ENCODE measurements at regions not wholly inside any gene's neighbourhood (a gene's known extent, or its start where the extent isn't known, plus 50 kb on each side); places are given as distances from the start of the nearest gene placed in this dataset.

DNA sequence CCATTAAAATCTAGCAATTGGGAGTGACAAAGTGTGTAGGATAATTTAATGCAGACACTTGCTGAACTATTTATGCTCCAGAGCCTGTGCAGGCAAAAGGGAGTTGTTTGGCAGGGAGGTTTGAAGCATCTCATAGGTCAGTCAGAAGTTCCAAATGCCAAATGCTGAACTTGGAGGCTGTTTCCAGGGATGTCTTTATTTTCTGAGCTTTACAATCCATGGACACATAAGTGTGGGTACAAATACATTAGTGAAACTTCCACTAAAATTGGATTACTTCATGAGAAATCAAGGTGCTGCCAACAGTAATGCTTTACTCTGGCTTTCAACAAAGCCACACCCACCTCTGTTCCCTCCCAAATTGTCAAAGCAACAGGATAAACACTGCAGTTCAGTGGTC, 422.1 kb upstream of the SETBP1 start:
- no peaks in the 10 kb centered on the region for H3K27me3 ChIP-seq (ENCODE audit: control insufficient read depth in 1 of 2, insufficient read depth in 1 of 2, low read length in 2 of 2)
- H3K4me2 ChIP-seq (ENCODE audit: low read length, poor library complexity, severe bottlenecking): no peak overlapping the region
- no peak overlapping the region for H3K23ac ChIP-seq (ENCODE audit: low read length in 2 of 2)
- H3K9ac ChIP-seq (ENCODE audit: low read length): no peak overlapping the region
- H3K18ac ChIP-seq (ENCODE audit: low read depth in 1 of 2, low read length in 2 of 2): no peak overlapping the region
- no peak for DNase-seq
- H3K79me1 ChIP-seq (replicated peaks; ENCODE audit: low read length, poor library complexity, severe bottlenecking): no peaks in the 10 kb centered on the region
- H3K27ac ChIP-seq (ENCODE audit: low read length, poor library complexity, severe bottlenecking): no peak overlapping the region
- H3K4ac ChIP-seq (ENCODE audit: low read depth in 1 of 2, low read length in 2 of 2): no peak overlapping the region
- no peak overlapping the region for H2AK5ac ChIP-seq (ENCODE audit: low read length, severe bottlenecking)
- H3K14ac ChIP-seq (ENCODE audit: low read length in 2 of 2): no peak overlapping the region
- no peak overlapping the region for H2BK15ac ChIP-seq (ENCODE audit: low read depth, poor library complexity, severe bottlenecking)
- H4K8ac ChIP-seq (ENCODE audit: low read length): no peak overlapping the region
- H2BK12ac ChIP-seq (ENCODE audit: low read length in 2 of 2): no peak overlapping the region
- no peak overlapping the region for H2BK5ac ChIP-seq (ENCODE audit: low read depth, low read length, poor library complexity, severe bottlenecking)
- H2BK120ac ChIP-seq (ENCODE audit: low read depth, low read length): no peak overlapping the region
- no peak overlapping the region for H3K4me3 ChIP-seq (ENCODE audit: insufficient read depth in 1 of 2, low read depth in 1 of 2, low read length in 2 of 2)
- no peak overlapping the region for H2AFZ ChIP-seq (ENCODE audit: low read depth, low read length)
- no peaks in the 10 kb centered on the region for H3K4me1 ChIP-seq (ENCODE audit: control insufficient read depth, insufficient read depth, low read depth, low read length)
- H4K91ac ChIP-seq (ENCODE audit: low read length): no peak overlapping the region
- H3K36me3 ChIP-seq (ENCODE audit: control insufficient read depth in 1 of 2, insufficient read depth in 2 of 2, low read depth in 1 of 2, low read length in 2 of 2): no peaks in the 10 kb centered on the region
- peaks cover 28% of the 10 kb centered on the region for H3K9me3 ChIP-seq (ENCODE audit: control insufficient read depth, low read length)

DNA sequence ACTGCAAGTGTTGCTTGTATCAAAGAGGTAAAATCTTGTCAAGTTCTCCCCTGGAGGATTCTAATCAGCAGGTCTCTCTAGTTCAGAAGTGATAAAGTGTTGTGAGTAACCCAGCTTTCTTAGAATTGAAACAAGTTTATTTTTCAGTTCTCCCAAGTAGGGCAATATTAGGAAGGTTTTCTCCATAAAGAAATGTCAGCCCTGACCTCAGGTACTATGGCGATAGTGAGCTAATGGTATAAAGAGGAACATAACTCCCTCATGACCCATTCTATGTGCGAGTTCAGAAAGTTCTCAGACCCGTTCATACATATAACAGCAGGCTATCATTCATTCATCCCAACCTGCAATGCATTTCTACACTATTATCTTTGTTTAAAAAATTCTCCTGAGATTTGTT, 421.1 kb upstream of the SETBP1 start:
- Histone ChIP-seq H3K18ac (ENCODE audit: low read depth in 1 of 2, low read length in 2 of 2) (no peak overlapping the region), H2AFZ (ENCODE audit: low read depth, low read length) (no peak overlapping the region), H4K8ac (ENCODE audit: low read length) (no peak overlapping the region), H3K14ac (ENCODE audit: low read length in 2 of 2) (no peak overlapping the region), H3K36me3 (ENCODE audit: control insufficient read depth in 1 of 2, insufficient read depth in 2 of 2, low read depth in 1 of 2, low read length in 2 of 2) (no peaks in the 10 kb centered on the region), H3K4ac (ENCODE audit: low read depth in 1 of 2, low read length in 2 of 2) (no peak overlapping the region), H3K4me1 (ENCODE audit: control insufficient read depth, insufficient read depth, low read depth, low read length) (no peaks in the 10 kb centered on the region), H2BK120ac (ENCODE audit: low read depth, low read length) (no peak overlapping the region), H3K4me2 (ENCODE audit: low read length, poor library complexity, severe bottlenecking) (no peak overlapping the region), H2BK15ac (ENCODE audit: low read depth, poor library complexity, severe bottlenecking) (no peak overlapping the region), H2AK5ac (ENCODE audit: low read length, severe bottlenecking) (no peak overlapping the region), H3K23ac (ENCODE audit: low read length in 2 of 2) (no peak overlapping the region), H2BK12ac (ENCODE audit: low read length in 2 of 2) (no peak overlapping the region), H3K9me3 (ENCODE audit: control insufficient read depth, low read length) (peaks cover 28% of the 10 kb centered on the region), H4K91ac (ENCODE audit: low read length) (no peak overlapping the region), H3K27ac (ENCODE audit: low read length, poor library complexity, severe bottlenecking) (no peak overlapping the region), H3K4me3 (ENCODE audit: insufficient read depth in 1 of 2, low read depth in 1 of 2, low read length in 2 of 2) (no peak overlapping the region), H3K9ac (ENCODE audit: low read length) (no peak overlapping the region), H3K27me3 (ENCODE audit: control insufficient read depth in 1 of 2, insufficient read depth in 1 of 2, low read length in 2 of 2) (no peaks in the 10 kb centered on the region), H3K79me1 (replicated peaks; ENCODE audit: low read length, poor library complexity, severe bottlenecking) (no peaks in the 10 kb centered on the region), H2BK5ac (ENCODE audit: low read depth, low read length, poor library complexity, severe bottlenecking) (no peak overlapping the region)
- 81% methylated on average over 3 of the region's 3 CpGs for WGBS
- no peak for DNase-seq

DNA sequence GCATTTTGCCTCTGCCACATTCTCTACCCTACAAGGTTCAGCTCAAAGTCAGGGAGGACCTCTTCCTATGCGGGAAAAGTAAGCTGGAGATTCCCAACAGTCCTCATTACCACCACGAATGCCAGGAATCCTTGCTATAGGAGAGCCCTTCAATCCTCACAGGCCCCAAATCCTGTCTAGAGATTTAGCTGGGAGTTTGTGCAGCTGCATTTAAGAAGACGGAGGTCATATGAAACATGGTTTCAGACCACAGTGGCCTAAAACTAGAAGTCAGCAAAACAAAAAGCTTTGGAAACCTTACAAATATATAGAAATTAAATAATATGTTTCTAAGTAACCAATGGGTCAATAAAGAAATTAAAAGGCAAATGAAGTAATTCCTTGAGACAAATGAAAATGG, 415.3 kb upstream of the SETBP1 start:
- Histone ChIP-seq H3K23ac (ENCODE audit: low read length in 2 of 2) (no peak overlapping the region), H2BK120ac (ENCODE audit: low read depth, low read length) (no peak overlapping the region), H3K4ac (ENCODE audit: low read depth in 1 of 2, low read length in 2 of 2) (no peak overlapping the region), H2BK12ac (ENCODE audit: low read length in 2 of 2) (no peak overlapping the region), H2BK15ac (ENCODE audit: low read depth, poor library complexity, severe bottlenecking) (no peak overlapping the region), H3K4me3 (ENCODE audit: insufficient read depth in 1 of 2, low read depth in 1 of 2, low read length in 2 of 2) (no peak overlapping the region), H4K8ac (ENCODE audit: low read length) (no peak overlapping the region), H3K14ac (ENCODE audit: low read length in 2 of 2) (no peak overlapping the region), H3K27me3 (ENCODE audit: control insufficient read depth in 1 of 2, insufficient read depth in 1 of 2, low read length in 2 of 2) (no peaks in the 10 kb centered on the region), H3K4me1 (ENCODE audit: control insufficient read depth, insufficient read depth, low read depth, low read length) (no peaks in the 10 kb centered on the region), H3K18ac (ENCODE audit: low read depth in 1 of 2, low read length in 2 of 2) (no peak overlapping the region), H3K36me3 (ENCODE audit: control insufficient read depth in 1 of 2, insufficient read depth in 2 of 2, low read depth in 1 of 2, low read length in 2 of 2) (no peaks in the 10 kb centered on the region), H2BK5ac (ENCODE audit: low read depth, low read length, poor library complexity, severe bottlenecking) (no peak overlapping the region), H3K27ac (ENCODE audit: low read length, poor library complexity, severe bottlenecking) (no peak overlapping the region), H3K4me2 (ENCODE audit: low read length, poor library complexity, severe bottlenecking) (no peak overlapping the region), H2AFZ (ENCODE audit: low read depth, low read length) (no peak overlapping the region), H3K9ac (ENCODE audit: low read length) (no peak overlapping the region), H4K91ac (ENCODE audit: low read length) (no peak overlapping the region), H2AK5ac (ENCODE audit: low read length, severe bottlenecking) (no peak overlapping the region), H3K79me1 (replicated peaks; ENCODE audit: low read length, poor library complexity, severe bottlenecking) (no peaks in the 10 kb centered on the region), H3K9me3 (ENCODE audit: control insufficient read depth, low read length) (peaks cover 24% of the 10 kb centered on the region)
- no peak for DNase-seq
- 100% methylated on average over 1 of the region's 3 CpGs for WGBS

DNA sequence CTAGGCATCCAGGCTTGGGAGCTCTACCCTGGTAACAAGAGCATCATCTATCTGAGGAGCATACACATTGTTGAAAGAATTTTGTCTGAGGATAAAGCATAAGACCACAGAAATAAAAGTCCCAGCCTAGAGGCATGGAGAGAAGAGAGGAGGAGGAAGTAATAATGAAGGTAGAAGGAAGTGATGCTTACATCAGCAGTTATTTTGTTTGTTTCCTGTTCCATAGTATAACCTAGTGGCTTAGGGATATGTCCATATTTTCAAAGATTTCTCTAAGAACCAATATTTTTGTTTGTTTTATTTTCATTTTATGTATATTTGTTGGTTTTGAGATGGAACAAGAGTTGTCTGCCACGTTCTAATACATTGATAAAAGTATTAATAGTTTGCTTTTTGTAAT, 407.4 kb upstream of the SETBP1 start:
- H3K27ac ChIP-seq (ENCODE audit: low read length, poor library complexity, severe bottlenecking): no peak overlapping the region
- H3K4me2 ChIP-seq (ENCODE audit: low read length, poor library complexity, severe bottlenecking): no peak overlapping the region
- H3K4me3 ChIP-seq (ENCODE audit: insufficient read depth in 1 of 2, low read depth in 1 of 2, low read length in 2 of 2): no peak overlapping the region
- no peak overlapping the region for H4K91ac ChIP-seq (ENCODE audit: low read length)
- H3K9me3 ChIP-seq (ENCODE audit: control insufficient read depth, low read length): no peaks in the 10 kb centered on the region
- H4K8ac ChIP-seq (ENCODE audit: low read length): no peak overlapping the region
- no peak overlapping the region for H2BK12ac ChIP-seq (ENCODE audit: low read length in 2 of 2)
- 71% methylated on average over 1 of the region's 1 CpG for WGBS
- no peak overlapping the region for H3K9ac ChIP-seq (ENCODE audit: low read length)
- H3K27me3 ChIP-seq (ENCODE audit: control insufficient read depth in 1 of 2, insufficient read depth in 1 of 2, low read length in 2 of 2): no peaks in the 10 kb centered on the region
- H3K18ac ChIP-seq (ENCODE audit: low read depth in 1 of 2, low read length in 2 of 2): no peak overlapping the region
- H2BK5ac ChIP-seq (ENCODE audit: low read depth, low read length, poor library complexity, severe bottlenecking): no peak overlapping the region
- H2AFZ ChIP-seq (ENCODE audit: low read depth, low read length): no peak overlapping the region
- no peak overlapping the region for H3K14ac ChIP-seq (ENCODE audit: low read length in 2 of 2)
- H2BK120ac ChIP-seq (ENCODE audit: low read depth, low read length): no peak overlapping the region
- no peaks in the 10 kb centered on the region for H3K36me3 ChIP-seq (ENCODE audit: control insufficient read depth in 1 of 2, insufficient read depth in 2 of 2, low read depth in 1 of 2, low read length in 2 of 2)
- no peak overlapping the region for H2AK5ac ChIP-seq (ENCODE audit: low read length, severe bottlenecking)
- H2BK15ac ChIP-seq (ENCODE audit: low read depth, poor library complexity, severe bottlenecking): no peak overlapping the region
- no peak overlapping the region for H3K23ac ChIP-seq (ENCODE audit: low read length in 2 of 2)
- H3K79me1 ChIP-seq (replicated peaks; ENCODE audit: low read length, poor library complexity, severe bottlenecking): no peaks in the 10 kb centered on the region
- no peaks in the 10 kb centered on the region for H3K4me1 ChIP-seq (ENCODE audit: control insufficient read depth, insufficient read depth, low read depth, low read length)
- H3K4ac ChIP-seq (ENCODE audit: low read depth in 1 of 2, low read length in 2 of 2): no peak overlapping the region
- DNase-seq: no peak
